ENCODE measurements at regions not wholly inside any gene's neighbourhood (a gene's known extent, or its start where the extent isn't known, plus 50 kb on each side); places are given as distances from the start of the nearest gene placed in this dataset.
A peak's percentile ranks its signal among the peaks of the same experiment; 100 is the strongest.

- BruUV-seq (replicated peaks): no TSS peak
- Histone ChIP-seq H3K9me3 (ENCODE audit: low read length) (no peaks in the 10 kb centered on the region), H2AFZ (ENCODE audit: low read length) (peak overlapping the region; percentile 5; the same call in 1 of the 2 replicates), H3K36me3 (ENCODE audit: insufficient read depth, low read length) (no peaks in the 10 kb centered on the region), H3K4me1 (ENCODE audit: insufficient read depth, low read length, poor library complexity, severe bottlenecking) (no peaks in the 10 kb centered on the region), H3K9me2 (ENCODE audit: insufficient read depth, low read length) (no peaks in the 10 kb centered on the region), H3K27ac (ENCODE audit: low read depth, low read length, poor library complexity, severe bottlenecking) (no peak overlapping the region), H3K4me2 (ENCODE audit: low read length) (no peak overlapping the region), H3K4me3 (ENCODE audit: low read depth, low read length, poor library complexity, severe bottlenecking) (no peak overlapping the region), H3K79me2 (ENCODE audit: insufficient read depth, low read depth, low read length) (no peaks in the 10 kb centered on the region), H4K20me1 (ENCODE audit: insufficient read depth, low read length) (no peaks in the 10 kb centered on the region)
- no peak for DNase-seq (ENCODE audit: low spot score)
- TF ChIP-seq EZH2phosphoT487 (IDR thresholded peaks at IDR 0.05; ENCODE audit: borderline replicate concordance, low read depth, low read length): no peak
- TF ChIP-seq, protein P1, sequence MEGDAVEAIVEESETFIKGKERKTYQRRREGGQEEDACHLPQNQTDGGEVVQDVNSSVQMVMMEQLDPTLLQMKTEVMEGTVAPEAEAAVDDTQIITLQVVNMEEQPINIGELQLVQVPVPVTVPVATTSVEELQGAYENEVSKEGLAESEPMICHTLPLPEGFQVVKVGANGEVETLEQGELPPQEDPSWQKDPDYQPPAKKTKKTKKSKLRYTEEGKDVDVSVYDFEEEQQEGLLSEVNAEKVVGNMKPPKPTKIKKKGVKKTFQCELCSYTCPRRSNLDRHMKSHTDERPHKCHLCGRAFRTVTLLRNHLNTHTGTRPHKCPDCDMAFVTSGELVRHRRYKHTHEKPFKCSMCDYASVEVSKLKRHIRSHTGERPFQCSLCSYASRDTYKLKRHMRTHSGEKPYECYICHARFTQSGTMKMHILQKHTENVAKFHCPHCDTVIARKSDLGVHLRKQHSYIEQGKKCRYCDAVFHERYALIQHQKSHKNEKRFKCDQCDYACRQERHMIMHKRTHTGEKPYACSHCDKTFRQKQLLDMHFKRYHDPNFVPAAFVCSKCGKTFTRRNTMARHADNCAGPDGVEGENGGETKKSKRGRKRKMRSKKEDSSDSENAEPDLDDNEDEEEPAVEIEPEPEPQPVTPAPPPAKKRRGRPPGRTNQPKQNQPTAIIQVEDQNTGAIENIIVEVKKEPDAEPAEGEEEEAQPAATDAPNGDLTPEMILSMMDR (conservative IDR thresholded peaks at IDR 0.05; ENCODE audit: low read length): no peak
- ChIA-PET POLR2A (no interaction called here), CTCF (ENCODE audit: unreplicated experiment) (interaction anchor here (1.0 kb wide), 2 partner anchors 10 to 60 kb away, joined by 3 read pairs; no protein-coding TSS in a partner anchor)
- intact Hi-C loops (cut with micrococcal nuclease; ENCODE audit: unreplicated experiment): no loop called here
Measured at GRCh38 chr12:89020121-89020480, 332.2 kb downstream of the DUSP6 start.

DNA sequence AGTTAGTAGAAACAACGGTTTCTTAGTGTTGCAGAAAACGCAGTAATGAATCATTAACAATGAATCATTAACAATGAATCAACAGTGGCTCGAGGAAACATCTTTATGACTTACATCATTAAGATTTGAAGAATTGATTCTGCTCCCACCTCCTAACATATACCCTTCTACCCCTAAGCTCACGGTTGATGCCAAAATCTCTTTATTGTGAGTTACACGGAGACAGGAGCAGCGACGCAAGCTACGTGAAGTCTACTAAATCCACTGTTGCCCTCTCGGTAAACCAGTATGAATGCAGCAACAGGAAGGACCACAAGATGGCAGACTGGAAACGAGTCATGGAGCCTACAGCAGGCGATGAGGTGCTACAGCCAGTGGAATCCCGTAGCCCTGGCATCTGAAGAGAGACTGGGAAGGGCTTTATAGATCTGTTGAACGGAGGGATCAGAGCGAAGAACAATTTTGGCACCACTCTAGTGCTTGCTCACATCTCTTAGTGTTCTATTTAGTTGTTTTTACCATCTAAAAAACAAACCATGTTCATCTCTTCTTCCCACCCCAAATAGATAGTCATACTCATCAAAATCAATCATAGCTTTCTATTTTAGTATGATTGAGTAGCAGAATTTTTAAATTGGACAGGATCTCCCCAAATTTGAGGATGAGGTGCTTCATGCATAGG, 332.7 kb downstream of the DUSP6 start:
- Histone ChIP-seq H3K4me1 (ENCODE audit: insufficient read depth, low read length, poor library complexity, severe bottlenecking) (no peaks in the 10 kb centered on the region), H3K4me3 (ENCODE audit: low read depth, low read length, poor library complexity, severe bottlenecking) (no peak overlapping the region), H2AFZ (ENCODE audit: low read length) (peak overlapping the region; percentile 5; the same call in 1 of the 2 replicates), H3K9me3 (ENCODE audit: low read length) (no peaks in the 10 kb centered on the region), H3K36me3 (ENCODE audit: insufficient read depth, low read length) (no peaks in the 10 kb centered on the region), H3K9me2 (ENCODE audit: insufficient read depth, low read length) (no peaks in the 10 kb centered on the region), H3K4me2 (ENCODE audit: low read length) (0 out of 2 replicates have a peak overlapping the region, but pooled peaks have one; percentile 16), H4K20me1 (ENCODE audit: insufficient read depth, low read length) (no peaks in the 10 kb centered on the region), H3K27ac (ENCODE audit: low read depth, low read length, poor library complexity, severe bottlenecking) (no peak overlapping the region), H3K79me2 (ENCODE audit: insufficient read depth, low read depth, low read length) (no peaks in the 10 kb centered on the region)
- ChIA-PET POLR2A (interaction anchor here (0.6 kb wide), 2 partner anchors 440 to 1323 kb away, joined by 3 to 5 read pairs; no protein-coding TSS in a partner anchor), CTCF (ENCODE audit: unreplicated experiment) (interaction anchor here (1.0 kb wide), 2 partner anchors 9 to 60 kb away, joined by 3 read pairs; no protein-coding TSS in a partner anchor)
- intact Hi-C loops (cut with micrococcal nuclease; ENCODE audit: unreplicated experiment): loop anchor here (1.0 to 5.0 kb wide), 2 partner anchors 442 to 1918 kb away; no protein-coding TSS in a partner anchor
- peak; percentile 64 for DNase-seq (ENCODE audit: low spot score)
- no TSS peak for BruUV-seq (replicated peaks)
- TF ChIP-seq, protein P1 (conservative IDR thresholded peaks at IDR 0.05; ENCODE audit: low read length): peak; percentile 84
- no peak for TF ChIP-seq EZH2phosphoT487 (IDR thresholded peaks at IDR 0.05; ENCODE audit: borderline replicate concordance, low read depth, low read length)
